Stimulated activated CD8-positive, alpha-beta memory T cell treated with anti-CD3 and anti-CD28 coated beads, Interleukin-15, amount 100 ng/mL, for 48 hours (primary cell): ENCODE measurements at regions not wholly inside any gene's neighbourhood (a gene's known extent, or its start where the extent isn't known, plus 50 kb on each side); places are given as distances from the start of the nearest gene placed in this dataset.

Source experiments
- DNase-seq, 2 donors: peaks; one replicate each; pipeline ENCODE4 v3.0.0-alpha.2; 2020; ENCODE audit warnings: low read depth in 2 of 2

DNA sequence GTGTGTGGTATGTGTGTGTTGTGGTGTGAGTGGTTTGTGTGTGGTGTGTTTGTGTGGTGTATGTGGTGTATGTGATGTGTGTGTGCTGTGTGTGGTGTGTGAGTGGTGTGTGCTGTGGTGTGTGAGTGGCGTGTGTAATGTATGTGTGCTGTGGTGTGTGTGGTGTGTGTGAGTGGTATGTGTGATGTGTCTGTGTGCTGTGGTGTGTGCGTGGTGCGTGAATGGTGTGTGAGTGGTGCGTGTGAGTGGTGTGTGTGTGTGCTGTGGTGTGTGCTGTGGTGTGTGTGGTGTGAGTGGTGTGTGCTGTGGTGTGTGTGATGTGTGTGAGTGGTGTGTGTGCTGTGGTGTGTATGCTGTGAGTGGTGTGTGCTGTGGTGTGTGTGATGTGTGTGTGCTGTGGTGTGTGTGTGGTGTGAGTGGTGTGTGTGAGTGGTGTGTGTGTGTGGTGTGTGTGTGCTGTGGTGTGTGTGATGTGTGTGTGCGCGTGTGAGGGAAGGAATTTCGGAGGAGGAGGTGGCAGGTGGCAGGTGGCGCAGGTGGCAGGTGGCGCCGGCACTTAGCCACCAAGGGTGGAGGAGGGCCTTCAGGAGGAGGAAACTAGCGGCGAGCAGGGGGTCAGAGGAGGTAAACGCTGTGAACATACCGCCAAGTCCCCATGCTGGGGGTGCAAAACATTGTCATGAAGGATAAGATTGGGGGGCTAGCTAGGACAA is 191.8 kb downstream of the MELK start:
- DNase-seq: no peak

DNA sequence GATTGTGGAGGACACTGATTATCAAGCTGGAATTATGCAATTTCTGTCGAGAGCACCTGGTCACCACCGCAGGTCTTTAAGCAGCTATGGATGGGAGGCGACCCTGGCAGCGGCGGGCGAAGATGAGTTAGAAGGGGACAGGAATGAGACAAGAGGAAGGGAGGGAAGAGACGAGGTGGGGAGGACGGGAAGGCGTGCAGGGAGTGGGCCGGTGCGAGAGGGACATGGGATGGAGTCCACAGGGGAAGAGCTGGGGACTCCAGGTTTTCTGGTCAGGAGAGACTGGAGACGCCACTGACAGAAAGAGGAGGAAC is 192.3 kb downstream of the MELK start:
- DNase-seq: no peak

GRCh38 chr9:36765468-36766341 is 193.0 kb downstream of the MELK start:
- DNase-seq: peak; percentile 83 to 86

DNA sequence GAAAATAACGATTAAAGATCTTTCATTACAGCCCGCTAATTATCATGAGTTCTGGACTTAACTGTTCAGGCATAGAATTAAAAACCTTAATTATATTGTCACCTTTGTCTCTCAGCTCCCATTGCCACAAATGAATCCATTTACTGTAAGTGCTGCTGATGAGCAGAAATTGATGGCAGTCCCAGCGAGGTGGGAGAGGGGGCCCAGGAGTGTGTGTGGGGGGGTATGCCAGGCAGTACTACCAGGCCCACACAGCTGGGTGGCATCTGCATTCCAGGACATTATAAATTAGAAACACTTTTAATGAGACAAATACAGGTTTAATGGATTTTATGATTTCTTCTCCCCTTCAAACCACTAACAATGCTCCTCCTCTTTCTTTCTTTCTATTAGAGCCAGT is 196.0 kb downstream of the MELK start:
- no peak for DNase-seq

DNA sequence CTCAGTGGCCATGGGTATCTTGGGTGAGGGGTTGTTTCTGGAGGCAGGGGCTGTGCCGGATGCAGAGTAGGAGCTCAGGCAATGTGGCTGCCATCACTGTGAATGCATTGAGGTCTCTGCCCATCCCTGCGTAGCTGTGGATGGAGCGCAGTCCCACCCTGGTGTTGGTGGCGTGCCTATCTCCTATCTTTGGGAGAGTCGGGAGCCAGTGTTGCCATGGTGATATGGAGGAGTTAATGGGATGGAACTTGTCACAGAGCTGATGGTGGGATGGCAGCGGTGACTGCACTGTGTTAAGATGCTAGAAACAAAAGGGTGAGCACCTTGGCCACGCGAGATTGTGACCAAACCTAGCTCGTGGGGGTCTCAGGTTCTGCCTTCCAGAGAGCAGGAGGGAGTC is 197.3 kb downstream of the MELK start:
- no peak for DNase-seq

GRCh38 chr9:36772449-36773403 is 200.0 kb downstream of the MELK start:
- DNase-seq: no peak

DNA sequence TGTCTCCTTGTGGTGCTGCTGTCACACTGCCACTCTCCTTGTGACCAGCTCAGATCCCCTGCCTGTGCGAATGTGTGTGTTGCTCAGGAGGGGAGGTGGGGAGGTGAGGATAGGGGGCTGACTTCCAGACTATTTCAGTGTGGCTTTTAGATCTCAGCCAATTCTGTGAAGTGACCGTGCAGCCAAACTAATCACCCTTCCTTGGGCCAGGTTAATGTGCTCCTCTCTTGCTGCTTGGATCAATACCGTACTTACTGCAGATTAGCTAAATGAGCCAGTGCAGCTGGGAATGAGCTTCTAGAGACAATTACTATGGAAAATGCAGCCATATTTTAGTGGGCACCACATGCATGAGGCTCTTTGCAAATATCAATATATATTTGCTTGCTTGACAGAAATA is 206.0 kb downstream of the MELK start:
- no peak for DNase-seq

- DNase-seq: no peak
These were observed 206.9 kb downstream of the MELK start for GRCh38 chr9:36779582-36779981.

DNA sequence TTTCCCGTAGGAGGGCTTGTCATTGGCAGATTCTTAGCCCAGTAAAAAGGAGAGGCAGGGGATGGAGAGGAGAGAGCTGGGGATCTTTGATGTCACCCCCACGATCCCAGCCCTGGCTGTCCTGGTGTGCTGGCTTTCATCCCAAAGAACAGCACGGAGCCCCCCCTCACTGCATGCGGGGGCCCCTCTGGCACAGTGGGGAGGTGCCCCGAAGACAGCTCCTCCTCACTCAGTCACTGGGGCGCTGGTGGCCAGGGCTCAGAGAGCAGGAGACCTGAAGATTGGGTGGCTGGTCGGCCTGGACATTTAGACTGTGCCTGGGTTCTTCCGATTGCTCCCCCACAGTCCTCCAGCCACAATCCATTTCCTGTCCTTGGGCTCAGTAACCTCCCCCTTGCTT is 207.5 kb downstream of the MELK start:
- no peak for DNase-seq

DNA sequence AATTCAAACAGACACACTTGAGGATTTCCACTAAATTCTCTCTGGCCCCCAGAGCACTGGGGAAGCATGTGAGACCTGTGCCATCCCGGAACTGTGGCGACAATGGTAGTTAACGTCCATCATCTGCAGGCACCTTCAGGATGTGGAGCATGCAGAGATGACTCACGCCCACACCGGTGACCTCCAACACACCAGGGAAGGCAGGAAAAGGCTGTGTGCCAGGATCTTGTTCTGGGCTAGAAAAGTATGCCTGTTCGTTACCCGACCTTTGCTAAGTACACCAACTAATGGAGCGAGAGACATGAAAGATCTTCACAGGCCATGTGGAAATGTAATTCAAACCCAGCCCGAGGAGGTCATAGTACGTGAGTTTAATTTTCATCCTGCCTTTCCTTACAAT is 208.8 kb downstream of the MELK start:
- DNase-seq: no peak
